ENCODE measurements at regions not wholly inside any gene's neighbourhood (a gene's known extent, or its start where the extent isn't known, plus 50 kb on each side); places are given as distances from the start of the nearest gene placed in this dataset.

GRCh38 chr15:79172032-79172481 is 81.5 kb upstream of the RASGRF1 start:
- TF ChIP-seq CTCF (conservative IDR thresholded peaks at IDR 0.05 in 1 of 2, IDR thresholded peaks at IDR 0.05 in 1 of 2; ENCODE audit: low read depth in 1 of 2, low read length in 2 of 2), result no peak
- TF ChIP-seq EZH2 (IDR thresholded peaks at IDR 0.05; ENCODE audit: low read length, missing control alignments), result no peak
